Gastrocnemius medialis (tissue), 4 donors: ENCODE measurements at regions not wholly inside any gene's neighbourhood (a gene's known extent, or its start where the extent isn't known, plus 50 kb on each side); places are given as distances from the start of the nearest gene placed in this dataset.

Experiments used
- POLR2A ChIP-seq, 2 donors: fragments of 450-650 bp; IDR thresholded peaks; one replicate each; pipeline ENCODE4 v1.6.1; 2017; ENCODE audit warnings: antibody characterized with exemption in 2 of 2, mild to moderate bottlenecking in 2 of 2, moderate library complexity in 2 of 2
- TF ChIP-seq, protein P1 (sequence below), 5 experiments: fragments of 450-650 bp in 3 of 5; fragments of 200-600 bp in 2 of 5; sonication (generic) in 2 of 5; IDR thresholded peaks in 4 of 5; conservative IDR thresholded peaks in 1 of 5; 1 replicate in 4 of 5; 2 replicates in 1 of 5; pipeline ENCODE4 v1.5.1; 2016 to 2019; ENCODE audit warnings: antibody characterized with exemption in 5 of 5, mild to moderate bottlenecking in 3 of 5, moderate library complexity in 3 of 5

DNA sequence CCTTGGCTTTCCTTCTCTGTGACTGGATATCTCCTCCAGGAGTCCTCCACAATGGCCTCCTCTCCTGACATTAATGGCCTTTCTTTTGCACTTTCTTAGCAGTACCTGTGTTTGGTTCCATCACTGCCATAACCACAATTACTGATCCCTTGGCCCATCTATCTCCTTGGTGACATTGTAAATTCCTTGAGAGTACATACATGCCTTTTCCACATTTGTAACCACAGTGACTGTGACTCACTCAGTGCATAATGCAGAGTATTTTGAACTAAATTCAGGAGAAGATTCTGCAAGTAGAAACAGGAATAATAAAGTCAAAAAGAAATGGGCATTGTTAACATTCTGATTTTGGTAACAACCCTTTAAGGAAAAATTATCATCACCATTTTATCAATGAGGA is 197.2 kb upstream of the SOX4 start:
- TF ChIP-seq, protein P1, sequence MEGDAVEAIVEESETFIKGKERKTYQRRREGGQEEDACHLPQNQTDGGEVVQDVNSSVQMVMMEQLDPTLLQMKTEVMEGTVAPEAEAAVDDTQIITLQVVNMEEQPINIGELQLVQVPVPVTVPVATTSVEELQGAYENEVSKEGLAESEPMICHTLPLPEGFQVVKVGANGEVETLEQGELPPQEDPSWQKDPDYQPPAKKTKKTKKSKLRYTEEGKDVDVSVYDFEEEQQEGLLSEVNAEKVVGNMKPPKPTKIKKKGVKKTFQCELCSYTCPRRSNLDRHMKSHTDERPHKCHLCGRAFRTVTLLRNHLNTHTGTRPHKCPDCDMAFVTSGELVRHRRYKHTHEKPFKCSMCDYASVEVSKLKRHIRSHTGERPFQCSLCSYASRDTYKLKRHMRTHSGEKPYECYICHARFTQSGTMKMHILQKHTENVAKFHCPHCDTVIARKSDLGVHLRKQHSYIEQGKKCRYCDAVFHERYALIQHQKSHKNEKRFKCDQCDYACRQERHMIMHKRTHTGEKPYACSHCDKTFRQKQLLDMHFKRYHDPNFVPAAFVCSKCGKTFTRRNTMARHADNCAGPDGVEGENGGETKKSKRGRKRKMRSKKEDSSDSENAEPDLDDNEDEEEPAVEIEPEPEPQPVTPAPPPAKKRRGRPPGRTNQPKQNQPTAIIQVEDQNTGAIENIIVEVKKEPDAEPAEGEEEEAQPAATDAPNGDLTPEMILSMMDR (IDR thresholded peaks at IDR 0.05 in 4 of 5, conservative IDR thresholded peaks at IDR 0.05 in 1 of 5) = no peak
- TF ChIP-seq POLR2A (IDR thresholded peaks at IDR 0.05) = no peak
